RCC 7860 (cell line): ENCODE measurements at regions not wholly inside any gene's neighbourhood (a gene's known extent, or its start where the extent isn't known, plus 50 kb on each side); places are given as distances from the start of the nearest gene placed in this dataset.

Experiments used
- DNase-seq: peaks from one replicate; pipeline ENCODE4 v3.0.0-alpha.2; 2015; ENCODE audit warnings: low spot score
- FAIRE-seq: peaks from 2 replicates; lab custom pipeline; 2012; peaks lifted over from hg19 to GRCh38; lab: Jason Lieb, UNC

GRCh38 chr18:41297740-41298139 is 657.3 kb upstream of the PIK3C3 start:
- DNase-seq (no peak), FAIRE-seq (no peak)

GRCh38 chr18:41269294-41269693 is 685.7 kb upstream of the PIK3C3 start:
- FAIRE-seq: no peak

GRCh38 chr18:41268271-41268670 is 686.8 kb upstream of the PIK3C3 start:
- DNase-seq (no peak), FAIRE-seq (no peak)

More at GRCh38 chr18:41269294-41269693, 685.7 kb upstream of the PIK3C3 start:
- no peak for DNase-seq

- FAIRE-seq (no peak), DNase-seq (no peak)
These were observed 688.4 kb upstream of the PIK3C3 start for GRCh38 chr18:41266616-41267015.

- no peak for FAIRE-seq
These were observed 688.8 kb upstream of the PIK3C3 start for GRCh38 chr18:41266204-41266603.

GRCh38 chr18:41265047-41265446 is 690.0 kb upstream of the PIK3C3 start:
- no peak for FAIRE-seq
- DNase-seq: no peak

More at GRCh38 chr18:41266204-41266603, 688.8 kb upstream of the PIK3C3 start:
- DNase-seq: no peak

GRCh38 chr18:41263956-41264355 is 691.1 kb upstream of the PIK3C3 start:
- no peak for FAIRE-seq

GRCh38 chr18:41262688-41263087 is 692.3 kb upstream of the PIK3C3 start:
- no peak for FAIRE-seq
- no peak for DNase-seq

More at GRCh38 chr18:41263956-41264355, 691.1 kb upstream of the PIK3C3 start:
- DNase-seq: no peak

- no peak for DNase-seq
- no peak for FAIRE-seq
These were observed 710.4 kb upstream of the PIK3C3 start for GRCh38 chr18:41244591-41245037.

GRCh38 chr18:41237317-41237716 is 717.7 kb upstream of the PIK3C3 start:
- no peak for FAIRE-seq

GRCh38 chr18:41231681-41232080 is 723.4 kb upstream of the PIK3C3 start:
- no peak for FAIRE-seq
- DNase-seq: no peak

More at GRCh38 chr18:41237317-41237716, 717.7 kb upstream of the PIK3C3 start:
- DNase-seq: no peak

- no peak for FAIRE-seq
These were observed 727.0 kb upstream of the PIK3C3 start for GRCh38 chr18:41227993-41228392.

GRCh38 chr18:41226911-41227310 is 728.1 kb upstream of the PIK3C3 start:
- DNase-seq: no peak
- FAIRE-seq: no peak

More at GRCh38 chr18:41227993-41228392, 727.0 kb upstream of the PIK3C3 start:
- DNase-seq: no peak

- no peak for DNase-seq
These were observed 728.8 kb upstream of the PIK3C3 start for GRCh38 chr18:41226186-41226585.

GRCh38 chr18:41216341-41217003 is 738.6 kb upstream of the PIK3C3 start:
- DNase-seq (no peak), FAIRE-seq (no peak)

More at GRCh38 chr18:41226186-41226585, 728.8 kb upstream of the PIK3C3 start:
- FAIRE-seq: no peak

- no peak for FAIRE-seq
- no peak for DNase-seq
These were observed 747.3 kb upstream of the PIK3C3 start for GRCh38 chr18:41207706-41208105.

- FAIRE-seq (no peak), DNase-seq (no peak)
These were observed 748.6 kb upstream of the PIK3C3 start for GRCh38 chr18:41206341-41206830.

- FAIRE-seq: no peak
These were observed 755.8 kb upstream of the PIK3C3 start for GRCh38 chr18:41199212-41199611.

GRCh38 chr18:41197967-41198366 is 757.1 kb upstream of the PIK3C3 start:
- no peak for DNase-seq
- FAIRE-seq: no peak

More at GRCh38 chr18:41199212-41199611, 755.8 kb upstream of the PIK3C3 start:
- DNase-seq: no peak

GRCh38 chr18:41170346-41170745 is 784.7 kb upstream of the PIK3C3 start:
- FAIRE-seq: no peak

GRCh38 chr18:41165625-41166024 is 789.4 kb upstream of the PIK3C3 start:
- no peak for DNase-seq
- no peak for FAIRE-seq

More at GRCh38 chr18:41170346-41170745, 784.7 kb upstream of the PIK3C3 start:
- DNase-seq: no peak

- FAIRE-seq: no peak
These were observed 792.3 kb upstream of the PIK3C3 start for GRCh38 chr18:41162781-41163180.

More at GRCh38 chr18:41162781-41163180, 792.3 kb upstream of the PIK3C3 start:
- DNase-seq: no peak
